Trophoblast cell (in vitro differentiated cells and primary cell): ENCODE measurements at regions not wholly inside any gene's neighbourhood (a gene's known extent, or its start where the extent isn't known, plus 50 kb on each side); places are given as distances from the start of the nearest gene placed in this dataset.

ENCODE experiments used
- DNase-seq, 2 donors: peaks; one replicate each; pipeline ENCODE4 v3.0.0-alpha.2; 2016
- H2AFZ ChIP-seq: 2 replicates; pipeline ENCODE4 v1.6.1; 2013; ENCODE audit warnings: low read length, moderate library complexity, mild to moderate bottlenecking; ENCODE audit not compliant: insufficient read depth, poor library complexity
- H2AK5ac ChIP-seq: 2 replicates; pipeline ENCODE4 v1.6.1; 2013; ENCODE audit warnings: mild to moderate bottlenecking, low read length
- H2BK120ac ChIP-seq: 2 replicates; pipeline ENCODE4 v1.6.1; 2013; ENCODE audit warnings: low read length, mild to moderate bottlenecking, moderate library complexity; ENCODE audit not compliant: insufficient read depth, poor library complexity
- H2BK12ac ChIP-seq: 2 replicates; pipeline ENCODE4 v1.6.1; 2013; ENCODE audit warnings: mild to moderate bottlenecking, low read length, moderate library complexity
- H2BK5ac ChIP-seq: 2 replicates; pipeline ENCODE4 v1.6.1; 2013; ENCODE audit warnings: low read length, low read depth, moderate library complexity, mild to moderate bottlenecking; ENCODE audit not compliant: poor library complexity
- H3K14ac ChIP-seq: 2 replicates; pipeline ENCODE4 v1.6.1; 2013; ENCODE audit warnings: mild to moderate bottlenecking, low read length
- H3K18ac ChIP-seq: 2 replicates; pipeline ENCODE4 v1.6.1; 2013; ENCODE audit warnings: mild to moderate bottlenecking, low read length
- H3K23ac ChIP-seq: 2 replicates; pipeline ENCODE4 v1.6.1; 2013; ENCODE audit warnings: low read length
- H3K27ac ChIP-seq: 2 replicates; pipeline ENCODE4 v1.5.1; 2013; ENCODE audit warnings: low read depth, mild to moderate bottlenecking, inconsistent platforms, low read length, moderate library complexity
- H3K27me3 ChIP-seq: 2 replicates; pipeline ENCODE4 v1.6.1; 2013; ENCODE audit warnings: inconsistent platforms, mild to moderate bottlenecking, low read length, moderate library complexity; ENCODE audit not compliant: insufficient read depth
- H3K36me3 ChIP-seq, 2 experiments: 1 replicate in 1 of 2; 2 replicates in 1 of 2; pipeline ENCODE4 v1.6.1; 2013; ENCODE audit warnings: low read length in 2 of 2, mild to moderate bottlenecking in 2 of 2, moderate library complexity in 1 of 2; ENCODE audit not compliant: insufficient read depth in 2 of 2, control insufficient read depth in 1 of 2
- H3K4ac ChIP-seq: 2 replicates; pipeline ENCODE4 v1.6.1; 2013; ENCODE audit warnings: low read depth, mild to moderate bottlenecking, low read length, moderate library complexity
- H3K4me1 ChIP-seq, 2 experiments: 1 replicate in 1 of 2; 2 replicates in 1 of 2; pipeline ENCODE4 v1.6.1; 2013; ENCODE audit warnings: low read length in 2 of 2, mild to moderate bottlenecking in 2 of 2, moderate library complexity in 1 of 2; ENCODE audit not compliant: insufficient read depth in 2 of 2, control insufficient read depth in 1 of 2
- H3K4me2 ChIP-seq: 2 replicates; pipeline ENCODE4 v1.6.1; 2013; ENCODE audit warnings: inconsistent platforms, mild to moderate bottlenecking, low read length, moderate library complexity
- H3K4me3 ChIP-seq: 2 replicates; pipeline ENCODE4 v1.5.1; 2013; ENCODE audit warnings: mild to moderate bottlenecking, low read depth, low read length, inconsistent platforms
- H3K79me1 ChIP-seq: one replicate; pipeline ENCODE4 v1.6.1; 2013; ENCODE audit warnings: low read length
- H3K79me2 ChIP-seq: 2 replicates; pipeline ENCODE4 v1.6.1; 2013; ENCODE audit warnings: low read length, mild to moderate bottlenecking; ENCODE audit not compliant: control insufficient read depth, insufficient read depth, poor library complexity
- H3K9ac ChIP-seq: 2 replicates; pipeline ENCODE4 v1.6.1; 2013; ENCODE audit warnings: mild to moderate bottlenecking, low read length
- H3K9me3 ChIP-seq: 2 replicates; pipeline ENCODE4 v1.6.1; 2013; ENCODE audit warnings: low read depth, mild to moderate bottlenecking, control low read depth, inconsistent platforms, low read length; ENCODE audit not compliant: insufficient read depth
- H4K12ac ChIP-seq: 2 replicates; pipeline ENCODE4 v1.6.1; 2013; ENCODE audit warnings: low read depth, mild to moderate bottlenecking, low read length, moderate library complexity
- H4K8ac ChIP-seq: 2 replicates; pipeline ENCODE4 v1.6.1; 2013; ENCODE audit warnings: low read depth, mild to moderate bottlenecking, low read length, moderate library complexity
- H4K91ac ChIP-seq: one replicate; pipeline ENCODE4 v1.6.1; 2013; ENCODE audit warnings: low read depth, mild to moderate bottlenecking, low read length, moderate library complexity
- WGBS: extraction: QIAGEN DNeasy Blood & Tissue Kit; methylation state at CpG from one replicate; pipeline ENCODE4 v1.1.7; 2013; ENCODE audit warnings: missing lambda C conversion rate; ENCODE audit not compliant: insufficient read length, insufficient coverage; ENCODE audit errors: extremely low coverage; 5-methylcytosine and 5-hydroxymethylcytosine counted together

- Histone ChIP-seq H3K4ac (no peak overlapping the region), H3K27me3 (no peaks in the 10 kb centered on the region), H3K14ac (no peak overlapping the region), H2AK5ac (no peak overlapping the region), H3K27ac (no peak overlapping the region), H3K36me3 (no peaks in the 10 kb centered on the region), H4K8ac (no peak overlapping the region), H3K9me3 (no peaks in the 10 kb centered on the region), H3K23ac (no peak overlapping the region), H3K4me3 (no peak overlapping the region), H3K79me2 (no peaks in the 10 kb centered on the region), H2AFZ (no peak overlapping the region), H2BK12ac (no peak overlapping the region), H3K4me1 (no peaks in the 10 kb centered on the region), H2BK5ac (no peak overlapping the region), H3K18ac (no peak overlapping the region), H2BK120ac (no peak overlapping the region), H4K12ac (no peak overlapping the region), H4K91ac (no peak overlapping the region), H3K79me1 (no peaks in the 10 kb centered on the region), H3K4me2 (no peak overlapping the region), H3K9ac (no peak overlapping the region)
- no CpG with 5 or more reads among the region's 4 CpGs for WGBS
- DNase-seq: no peak
These were observed 150.0 kb downstream of the SHOX2 start for GRCh38 chr3:157956176-157956575.

- Histone ChIP-seq H3K4me1 (no peaks in the 10 kb centered on the region), H3K9ac (no peak overlapping the region), H3K27me3 (no peaks in the 10 kb centered on the region), H3K79me2 (no peaks in the 10 kb centered on the region), H3K9me3 (no peaks in the 10 kb centered on the region), H3K4ac (no peak overlapping the region), H4K8ac (no peak overlapping the region), H3K23ac (no peak overlapping the region), H3K18ac (no peak overlapping the region), H2BK120ac (no peak overlapping the region), H2BK12ac (no peak overlapping the region), H3K4me3 (no peak overlapping the region), H2AFZ (no peak overlapping the region), H3K27ac (no peak overlapping the region), H4K91ac (no peak overlapping the region), H2BK5ac (no peak overlapping the region), H2AK5ac (no peak overlapping the region), H4K12ac (no peak overlapping the region), H3K4me2 (no peak overlapping the region), H3K79me1 (no peaks in the 10 kb centered on the region), H3K14ac (no peak overlapping the region), H3K36me3 (no peaks in the 10 kb centered on the region)
- no peak for DNase-seq
- WGBS: no CpG with 5 or more reads among the region's 2 CpGs
These were observed 152.7 kb downstream of the SHOX2 start for GRCh38 chr3:157953565-157953964.

GRCh38 chr3:157948605-157949383, 157.4 kb downstream of the SHOX2 start:
- Histone ChIP-seq H2AFZ (no peak overlapping the region), H3K79me2 (no peaks in the 10 kb centered on the region), H3K27ac (no peak overlapping the region), H2BK12ac (no peak overlapping the region), H3K79me1 (no peaks in the 10 kb centered on the region), H2AK5ac (no peak overlapping the region), H3K4ac (no peak overlapping the region), H3K4me1 (no peaks in the 10 kb centered on the region), H2BK120ac (no peak overlapping the region), H3K36me3 (no peaks in the 10 kb centered on the region), H3K27me3 (no peaks in the 10 kb centered on the region), H3K4me3 (no peak overlapping the region), H3K4me2 (no peak overlapping the region), H2BK5ac (no peak overlapping the region), H3K9me3 (no peaks in the 10 kb centered on the region), H3K18ac (no peak overlapping the region), H3K14ac (no peak overlapping the region), H4K91ac (no peak overlapping the region), H3K23ac (no peak overlapping the region), H3K9ac (no peak overlapping the region), H4K8ac (no peak overlapping the region), H4K12ac (no peak overlapping the region)
- DNase-seq: no peak
- no CpG with 5 or more reads among the region's 5 CpGs for WGBS

- Histone ChIP-seq H3K4me3 (no peak overlapping the region), H3K23ac (no peak overlapping the region), H3K27ac (no peak overlapping the region), H2BK12ac (no peak overlapping the region), H3K14ac (no peak overlapping the region), H3K79me1 (no peaks in the 10 kb centered on the region), H2BK120ac (no peak overlapping the region), H4K8ac (no peak overlapping the region), H3K4me1 (no peaks in the 10 kb centered on the region), H3K18ac (no peak overlapping the region), H4K91ac (no peak overlapping the region), H3K4me2 (no peak overlapping the region), H3K9ac (no peak overlapping the region), H2AK5ac (no peak overlapping the region), H4K12ac (no peak overlapping the region), H3K79me2 (no peaks in the 10 kb centered on the region), H3K36me3 (no peaks in the 10 kb centered on the region), H3K27me3 (no peaks in the 10 kb centered on the region), H2BK5ac (no peak overlapping the region), H2AFZ (no peak overlapping the region), H3K9me3 (no peaks in the 10 kb centered on the region), H3K4ac (no peak overlapping the region)
- no CpG with 5 or more reads among the region's 4 CpGs for WGBS
- DNase-seq: no peak
These were observed 167.1 kb downstream of the SHOX2 start for GRCh38 chr3:157939166-157939565.
